Trophoblast cell (in vitro differentiated cells and primary cell): ENCODE measurements at regions not wholly inside any gene's neighbourhood (a gene's known extent, or its start where the extent isn't known, plus 50 kb on each side); places are given as distances from the start of the nearest gene placed in this dataset.
"Not testable (repeated sequence)": the region's sequence is repeated elsewhere in the genome, so short reads cannot be mapped to it uniquely, and the experiment has no call there.

ENCODE experiments used
- DNase-seq, 2 donors: peaks; one replicate each; pipeline ENCODE4 v3.0.0-alpha.2; 2016
- H2AFZ ChIP-seq: 2 replicates; pipeline ENCODE4 v1.6.1; 2013; ENCODE audit warnings: low read length, moderate library complexity, mild to moderate bottlenecking; ENCODE audit not compliant: insufficient read depth, poor library complexity
- H2AK5ac ChIP-seq: 2 replicates; pipeline ENCODE4 v1.6.1; 2013; ENCODE audit warnings: mild to moderate bottlenecking, low read length
- H2BK120ac ChIP-seq: 2 replicates; pipeline ENCODE4 v1.6.1; 2013; ENCODE audit warnings: low read length, mild to moderate bottlenecking, moderate library complexity; ENCODE audit not compliant: insufficient read depth, poor library complexity
- H2BK12ac ChIP-seq: 2 replicates; pipeline ENCODE4 v1.6.1; 2013; ENCODE audit warnings: mild to moderate bottlenecking, low read length, moderate library complexity
- H2BK5ac ChIP-seq: 2 replicates; pipeline ENCODE4 v1.6.1; 2013; ENCODE audit warnings: low read length, low read depth, moderate library complexity, mild to moderate bottlenecking; ENCODE audit not compliant: poor library complexity
- H3K14ac ChIP-seq: 2 replicates; pipeline ENCODE4 v1.6.1; 2013; ENCODE audit warnings: mild to moderate bottlenecking, low read length
- H3K18ac ChIP-seq: 2 replicates; pipeline ENCODE4 v1.6.1; 2013; ENCODE audit warnings: mild to moderate bottlenecking, low read length
- H3K23ac ChIP-seq: 2 replicates; pipeline ENCODE4 v1.6.1; 2013; ENCODE audit warnings: low read length
- H3K27ac ChIP-seq: 2 replicates; pipeline ENCODE4 v1.5.1; 2013; ENCODE audit warnings: low read depth, mild to moderate bottlenecking, inconsistent platforms, low read length, moderate library complexity
- H3K27me3 ChIP-seq: 2 replicates; pipeline ENCODE4 v1.6.1; 2013; ENCODE audit warnings: inconsistent platforms, mild to moderate bottlenecking, low read length, moderate library complexity; ENCODE audit not compliant: insufficient read depth
- H3K36me3 ChIP-seq, 2 experiments: 1 replicate in 1 of 2; 2 replicates in 1 of 2; pipeline ENCODE4 v1.6.1; 2013; ENCODE audit warnings: low read length in 2 of 2, mild to moderate bottlenecking in 2 of 2, moderate library complexity in 1 of 2; ENCODE audit not compliant: insufficient read depth in 2 of 2, control insufficient read depth in 1 of 2
- H3K4ac ChIP-seq: 2 replicates; pipeline ENCODE4 v1.6.1; 2013; ENCODE audit warnings: low read depth, mild to moderate bottlenecking, low read length, moderate library complexity
- H3K4me1 ChIP-seq, 2 experiments: 1 replicate in 1 of 2; 2 replicates in 1 of 2; pipeline ENCODE4 v1.6.1; 2013; ENCODE audit warnings: low read length in 2 of 2, mild to moderate bottlenecking in 2 of 2, moderate library complexity in 1 of 2; ENCODE audit not compliant: insufficient read depth in 2 of 2, control insufficient read depth in 1 of 2
- H3K4me2 ChIP-seq: 2 replicates; pipeline ENCODE4 v1.6.1; 2013; ENCODE audit warnings: inconsistent platforms, mild to moderate bottlenecking, low read length, moderate library complexity
- H3K4me3 ChIP-seq: 2 replicates; pipeline ENCODE4 v1.5.1; 2013; ENCODE audit warnings: mild to moderate bottlenecking, low read depth, low read length, inconsistent platforms
- H3K79me1 ChIP-seq: one replicate; pipeline ENCODE4 v1.6.1; 2013; ENCODE audit warnings: low read length
- H3K79me2 ChIP-seq: 2 replicates; pipeline ENCODE4 v1.6.1; 2013; ENCODE audit warnings: low read length, mild to moderate bottlenecking; ENCODE audit not compliant: control insufficient read depth, insufficient read depth, poor library complexity
- H3K9ac ChIP-seq: 2 replicates; pipeline ENCODE4 v1.6.1; 2013; ENCODE audit warnings: mild to moderate bottlenecking, low read length
- H3K9me3 ChIP-seq: 2 replicates; pipeline ENCODE4 v1.6.1; 2013; ENCODE audit warnings: low read depth, mild to moderate bottlenecking, control low read depth, inconsistent platforms, low read length; ENCODE audit not compliant: insufficient read depth
- H4K12ac ChIP-seq: 2 replicates; pipeline ENCODE4 v1.6.1; 2013; ENCODE audit warnings: low read depth, mild to moderate bottlenecking, low read length, moderate library complexity
- H4K8ac ChIP-seq: 2 replicates; pipeline ENCODE4 v1.6.1; 2013; ENCODE audit warnings: low read depth, mild to moderate bottlenecking, low read length, moderate library complexity
- H4K91ac ChIP-seq: one replicate; pipeline ENCODE4 v1.6.1; 2013; ENCODE audit warnings: low read depth, mild to moderate bottlenecking, low read length, moderate library complexity
- WGBS: extraction: QIAGEN DNeasy Blood & Tissue Kit; methylation state at CpG from one replicate; pipeline ENCODE4 v1.1.7; 2013; ENCODE audit warnings: missing lambda C conversion rate; ENCODE audit not compliant: insufficient read length, insufficient coverage; ENCODE audit errors: extremely low coverage; 5-methylcytosine and 5-hydroxymethylcytosine counted together

- H3K79me2 ChIP-seq: no peaks in the 10 kb centered on the region
- no peak overlapping the region for H4K91ac ChIP-seq
- H3K4ac ChIP-seq: no peak overlapping the region
- H2BK5ac ChIP-seq: no peak overlapping the region
- H3K36me3 ChIP-seq: no peaks in the 10 kb centered on the region
- no peak overlapping the region for H3K18ac ChIP-seq
- H3K4me3 ChIP-seq: no peak overlapping the region
- no peak overlapping the region for H3K4me2 ChIP-seq
- H3K27ac ChIP-seq: no peak overlapping the region
- no peaks in the 10 kb centered on the region for H3K79me1 ChIP-seq
- no peak for DNase-seq
- no peak overlapping the region for H4K8ac ChIP-seq
- H3K23ac ChIP-seq: no peak overlapping the region
- H4K12ac ChIP-seq: no peak overlapping the region
- H3K9ac ChIP-seq: no peak overlapping the region
- WGBS: no CpG with 5 or more reads among the region's 22 CpGs
- H3K4me1 ChIP-seq: no peaks in the 10 kb centered on the region
- no peak overlapping the region for H2AK5ac ChIP-seq
- H2BK120ac ChIP-seq: no peak overlapping the region
- no peak overlapping the region for H2AFZ ChIP-seq
- peaks cover 62% of the 10 kb centered on the region for H3K9me3 ChIP-seq
- H2BK12ac ChIP-seq: no peak overlapping the region
- H3K14ac ChIP-seq: no peak overlapping the region
- H3K27me3 ChIP-seq: no peaks in the 10 kb centered on the region
Observed at GRCh38 chr22:47304191-47304831, 541.9 kb downstream of the TBC1D22A start.

GRCh38 chr22:47303161-47303890, 540.9 kb downstream of the TBC1D22A start:
- Histone ChIP-seq H2BK12ac (no peak overlapping the region), H3K4ac (no peak overlapping the region), H3K18ac (no peak overlapping the region), H3K79me2 (no peaks in the 10 kb centered on the region), H2BK120ac (no peak overlapping the region), H2AK5ac (no peak overlapping the region), H3K23ac (no peak overlapping the region), H4K8ac (no peak overlapping the region), H3K27ac (no peak overlapping the region), H3K27me3 (no peaks in the 10 kb centered on the region), H4K12ac (no peak overlapping the region), H4K91ac (no peak overlapping the region), H3K14ac (no peak overlapping the region), H2AFZ (no peak overlapping the region), H3K9me3 (peaks cover 66% of the 10 kb centered on the region), H3K79me1 (no peaks in the 10 kb centered on the region), H3K4me1 (no peaks in the 10 kb centered on the region), H3K9ac (no peak overlapping the region), H3K36me3 (no peaks in the 10 kb centered on the region), H3K4me3 (no peak overlapping the region), H2BK5ac (no peak overlapping the region), H3K4me2 (no peak overlapping the region)
- DNase-seq: no peak
- no CpG with 5 or more reads among the region's 14 CpGs for WGBS

- not testable (repeated sequence) for H3K9ac ChIP-seq, H3K4me2 ChIP-seq, H2AFZ ChIP-seq, H3K4me1 ChIP-seq, H3K14ac ChIP-seq, H3K4ac ChIP-seq, H3K36me3 ChIP-seq, H2BK120ac ChIP-seq, H3K4me3 ChIP-seq, H2BK5ac ChIP-seq, H4K12ac ChIP-seq, H3K27me3 ChIP-seq, H2BK12ac ChIP-seq, H3K27ac ChIP-seq, H3K23ac ChIP-seq, H4K8ac ChIP-seq, H3K79me2 ChIP-seq, H4K91ac ChIP-seq, DNase-seq, H3K18ac ChIP-seq, H3K79me1 ChIP-seq, H2AK5ac ChIP-seq
- WGBS: 100% methylated on average over 1 of the region's 1 CpG
- H3K9me3 ChIP-seq: peaks cover 69% of the 10 kb centered on the region
Observed at GRCh38 chr22:47302587-47302986, 540.1 kb downstream of the TBC1D22A start.

- Histone ChIP-seq H2AK5ac (no peak overlapping the region), H3K79me2 (no peaks in the 10 kb centered on the region), H3K4me2 (no peak overlapping the region), H3K27ac (no peak overlapping the region), H3K36me3 (no peaks in the 10 kb centered on the region), H3K27me3 (no peaks in the 10 kb centered on the region), H3K9me3 (peaks cover 72% of the 10 kb centered on the region), H2BK120ac (no peak overlapping the region), H2AFZ (no peak overlapping the region), H3K9ac (no peak overlapping the region), H2BK12ac (no peak overlapping the region), H3K4me3 (no peak overlapping the region), H3K79me1 (no peaks in the 10 kb centered on the region), H4K12ac (no peak overlapping the region), H2BK5ac (no peak overlapping the region), H3K4ac (no peak overlapping the region), H3K14ac (no peak overlapping the region), H4K91ac (no peak overlapping the region), H3K23ac (no peak overlapping the region), H4K8ac (no peak overlapping the region), H3K18ac (no peak overlapping the region), H3K4me1 (no peaks in the 10 kb centered on the region)
- no CpG with 5 or more reads among the region's 13 CpGs for WGBS
- no peak for DNase-seq
Observed at GRCh38 chr22:47301820-47302475, 539.5 kb downstream of the TBC1D22A start.
